H1 (cell line): ENCODE measurements at regions not wholly inside any gene's neighbourhood (a gene's known extent, or its start where the extent isn't known, plus 50 kb on each side); places are given as distances from the start of the nearest gene placed in this dataset.

Source experiments
- CTCF ChIA-PET: fragments of 300-600 bp; sonication (Branson Sonifier 250); formaldehyde crosslinking; loops from one replicate; lab custom pipeline; 2021; ENCODE audit not compliant: partially characterized antibody; lab: Charles Lee
- POLR2A ChIA-PET: fragments of 300-600 bp; sonication (Branson Sonifier 250); formaldehyde crosslinking; loops from one replicate; lab custom pipeline; 2021; ENCODE audit warnings: inconsistent platforms; ENCODE audit not compliant: partially characterized antibody; lab: Charles Lee
- DNase-seq, 2 experiments: peaks; one replicate each; pipeline versions ENCODE4 v3.0.0 to v3.0.0-alpha.2; 2010 to 2022; ENCODE audit warnings: low spot score in 2 of 2, low read depth in 1 of 2, mixed read lengths in 1 of 2
- FAIRE-seq: peaks from 2 replicates; lab custom pipeline; 2011; peaks lifted over from hg19 to GRCh38; lab: Jason Lieb, UNC
- H2AFZ ChIP-seq: 2 replicates; pipeline ENCODE4 v1.8.1; 2012; ENCODE audit warnings: low read length, inconsistent platforms
- H2AK5ac ChIP-seq: 2 replicates; pipeline ENCODE4 v1.6.1; 2013; ENCODE audit warnings: low read depth, low read length
- H2BK120ac ChIP-seq: replicated peaks from 2 replicates; pipeline ENCODE3; 2013; ENCODE audit warnings: low read depth, low read length, inconsistent platforms
- H2BK12ac ChIP-seq: 2 replicates; pipeline ENCODE4 v1.6.1; 2013; ENCODE audit warnings: low read depth, low read length
- H2BK15ac ChIP-seq: 2 replicates; pipeline ENCODE4 v1.6.1; 2013; ENCODE audit warnings: low read length
- H2BK20ac ChIP-seq: 2 replicates; pipeline ENCODE4 v1.6.1; 2013; ENCODE audit warnings: low read length
- H2BK5ac ChIP-seq: 2 replicates; pipeline ENCODE4 v1.6.1; 2013; ENCODE audit warnings: low read depth, low read length
- H3K14ac ChIP-seq: 2 replicates; pipeline ENCODE4 v1.6.1; 2013; ENCODE audit warnings: inconsistent platforms; ENCODE audit not compliant: insufficient read length
- H3K18ac ChIP-seq: 2 replicates; pipeline ENCODE4 v1.6.1; 2013; ENCODE audit warnings: low read length; ENCODE audit errors: extremely low read depth
- H3K23ac ChIP-seq: 2 replicates; pipeline ENCODE4 v1.6.1; 2013; ENCODE audit warnings: inconsistent platforms; ENCODE audit not compliant: insufficient read length
- H3K23me2 ChIP-seq: 2 replicates; pipeline ENCODE4 v1.6.1; 2013; ENCODE audit warnings: low read depth, low read length
- H3K27ac ChIP-seq: 2 replicates; pipeline ENCODE4 v1.6.1; 2011; ENCODE audit warnings: low read depth, low read length, inconsistent platforms
- H3K27me3 ChIP-seq, 4 experiments: replicated peaks in 1 of 4; 1 replicate in 1 of 4; 2 replicates in 3 of 4; pipeline versions ENCODE4 v1.6.1 to v1.8.1; 2011 to 2013; ENCODE audit warnings: low read length in 3 of 4, mild to moderate bottlenecking in 3 of 4, inconsistent platforms in 2 of 4, mixed read lengths in 2 of 4, moderate library complexity in 1 of 4; ENCODE audit not compliant: control insufficient read depth in 3 of 4, insufficient read depth in 3 of 4; ENCODE audit errors: extremely low read depth in 1 of 4
- H3K36me3 ChIP-seq, 4 experiments: 2 replicates each; pipeline versions ENCODE4 v1.6.1 to v1.8.1; 2011 to 2013; ENCODE audit warnings: mild to moderate bottlenecking in 4 of 4, low read length in 3 of 4, moderate library complexity in 2 of 4, control low read depth in 1 of 4, inconsistent platforms in 1 of 4; ENCODE audit not compliant: insufficient read depth in 4 of 4, control insufficient read depth in 2 of 4
- H3K4ac ChIP-seq: replicated peaks from 2 replicates; pipeline ENCODE3; 2013; ENCODE audit warnings: low read length, low read depth, mixed read lengths, inconsistent platforms; ENCODE audit not compliant: insufficient read length
- H3K4me1 ChIP-seq, 4 experiments: replicated peaks in 1 of 4; 1 replicate in 1 of 4; 2 replicates in 3 of 4; pipeline versions ENCODE4 v1.6.1 to v1.8.1; 2011 to 2013; ENCODE audit warnings: low read length in 3 of 4, inconsistent platforms in 2 of 4, mixed read lengths in 1 of 4; ENCODE audit not compliant: insufficient read depth in 4 of 4, control insufficient read depth in 3 of 4
- H3K4me2 ChIP-seq, 2 experiments: 2 replicates each; pipeline versions ENCODE4 v1.6.1 to v1.8.1; 2011 to 2013; ENCODE audit warnings: low read depth in 2 of 2, low read length in 2 of 2, control low read depth in 1 of 2, inconsistent platforms in 1 of 2, mild to moderate bottlenecking in 1 of 2; ENCODE audit not compliant: insufficient read depth in 1 of 2
- H3K4me3 ChIP-seq, 4 experiments: fragments of 200-600, 300-600 bp in 1 of 4; sonication (generic), shearing (Covaris generic), sonication (Bioruptor Twin) in 1 of 4; 2 replicates each; pipeline versions ENCODE4 v1.5.1 to v1.8.1; 2011 to 2016; ENCODE audit warnings: low read length in 4 of 4, low read depth in 3 of 4, control low read depth in 2 of 4, inconsistent platforms in 2 of 4, mild to moderate bottlenecking in 2 of 4, mixed read lengths in 1 of 4, moderate library complexity in 1 of 4; ENCODE audit not compliant: insufficient read depth in 2 of 4; ENCODE audit errors: extremely low read depth in 1 of 4
- H3K56ac ChIP-seq: replicated peaks from 2 replicates; pipeline ENCODE3; 2013; ENCODE audit warnings: low read depth, mild to moderate bottlenecking, mixed read lengths, low read length, inconsistent platforms; ENCODE audit not compliant: insufficient read length
- H3K79me1 ChIP-seq: 2 replicates; pipeline ENCODE4 v1.6.1; 2013; ENCODE audit warnings: low read depth, low read length, control low read depth
- H3K79me2 ChIP-seq, 2 experiments: 2 replicates each; pipeline versions ENCODE4 v1.6.1 to v1.8.1; 2012 to 2013; ENCODE audit warnings: low read length in 2 of 2, mild to moderate bottlenecking in 2 of 2, inconsistent platforms in 1 of 2; ENCODE audit not compliant: insufficient read depth in 2 of 2, control insufficient read depth in 1 of 2
- H3K9ac ChIP-seq, 4 experiments: replicated peaks in 1 of 4; 1 replicate in 1 of 4; 2 replicates in 3 of 4; pipeline versions ENCODE4 v1.6.1 to v1.8.1; 2011 to 2013; ENCODE audit warnings: low read depth in 3 of 4, low read length in 3 of 4, control low read depth in 2 of 4, mild to moderate bottlenecking in 2 of 4, moderate library complexity in 2 of 4, inconsistent platforms in 1 of 4; ENCODE audit errors: extremely low read depth in 1 of 4
- H3K9me3 ChIP-seq, 2 experiments: 2 replicates each; pipeline versions ENCODE4 v1.6.1 to v1.8.1; 2012 to 2013; ENCODE audit warnings: mild to moderate bottlenecking in 2 of 2, moderate library complexity in 2 of 2, control low read depth in 1 of 2, inconsistent platforms in 1 of 2, low read depth in 1 of 2, low read length in 1 of 2, mixed read lengths in 1 of 2; ENCODE audit not compliant: insufficient read depth in 2 of 2
- H4K20me1 ChIP-seq, 2 experiments: replicated peaks in 1 of 2; 2 replicates each; pipeline versions ENCODE3 to v1.8.1; 2011 to 2013; ENCODE audit warnings: inconsistent platforms in 2 of 2, low read length in 2 of 2, mild to moderate bottlenecking in 1 of 2; ENCODE audit not compliant: insufficient read depth in 2 of 2, control insufficient read depth in 1 of 2
- H4K5ac ChIP-seq: 2 replicates; pipeline ENCODE4 v1.6.1; 2013; ENCODE audit warnings: low read length, low read depth, mixed read lengths, inconsistent platforms; ENCODE audit not compliant: insufficient read length
- H4K8ac ChIP-seq: 2 replicates; pipeline ENCODE4 v1.8.0; 2013; ENCODE audit warnings: mild to moderate bottlenecking, moderate library complexity, low read length, inconsistent platforms; ENCODE audit not compliant: insufficient read depth; ENCODE audit errors: extremely low read depth
- H4K91ac ChIP-seq: replicated peaks from 2 replicates; pipeline ENCODE3; 2013; ENCODE audit warnings: low read length, mixed read lengths, inconsistent platforms; ENCODE audit not compliant: insufficient read length
- CBX8 ChIP-seq: fragments of 300-800, 300-1000 bp; sonication (generic); IDR thresholded peaks from 2 replicates; pipeline ENCODE4 v1.7.1; 2016; ENCODE audit warnings: low read depth, low read length, borderline replicate concordance
- FOSL1 ChIP-seq: IDR thresholded peaks from 2 replicates; pipeline ENCODE4 v1.6.1; 2011; ENCODE audit warnings: mild to moderate bottlenecking, low read depth, low read length, moderate library complexity; ENCODE audit not compliant: insufficient read depth
- HDAC6 ChIP-seq: IDR thresholded peaks from one replicate; pipeline ENCODE4 v1.7.1; 2012; ENCODE audit warnings: low read depth, mild to moderate bottlenecking, inconsistent platforms, low read length, moderate library complexity
- RNF2 ChIP-seq: fragments of 200-900, 300-1000 bp; sonication (generic); IDR thresholded peaks from 2 replicates; pipeline ENCODE4 v1.7.1; 2016; ENCODE audit warnings: borderline replicate concordance, low read depth, mild to moderate bottlenecking, antibody characterized with exemption, low read length; ENCODE audit not compliant: poor library complexity, severe bottlenecking; ENCODE audit errors: missing control alignments
- SAP30 ChIP-seq: fragments of 300-600 bp; sonication (generic); IDR thresholded peaks from 2 replicates; pipeline ENCODE4 v1.7.1; 2012; ENCODE audit warnings: low read length, moderate library complexity, mild to moderate bottlenecking, inconsistent platforms; ENCODE audit not compliant: insufficient read depth, insufficient replicate concordance
- SP1 ChIP-seq: IDR thresholded peaks from 2 replicates; pipeline ENCODE4 v1.6.1; 2011; ENCODE audit warnings: low read depth, low read length
- SRF ChIP-seq: IDR thresholded peaks from 2 replicates; pipeline ENCODE4 v1.6.1; 2011; ENCODE audit warnings: mild to moderate bottlenecking, low read depth, low read length, moderate library complexity
- SUZ12 ChIP-seq: fragments of 200-600 bp; sonication (generic); IDR thresholded peaks from 2 replicates; pipeline ENCODE4 v1.6.1; 2012; ENCODE audit warnings: mild to moderate bottlenecking, inconsistent platforms, low read length, moderate library complexity, mixed read lengths
- TCF12 ChIP-seq: IDR thresholded peaks from 2 replicates; pipeline ENCODE4 v1.6.1; 2011; ENCODE audit warnings: low read depth, mild to moderate bottlenecking, low read length
- WGBS, 2 experiments: shearing (Covaris generic) in 1 of 2; methylation state at CpG; one replicate each; pipeline versions ENCODE4 v1.1.6 to v1.1.7; 2013 to 2015; ENCODE audit warnings: low lambda C conversion rate in 2 of 2, mixed read lengths in 2 of 2, inconsistent platforms in 1 of 2, low coverage in 1 of 2, missing lambda C conversion rate in 1 of 2; ENCODE audit not compliant: insufficient replicate concordance in 2 of 2, insufficient coverage in 1 of 2, insufficient read length in 1 of 2; ENCODE audit errors: extremely low coverage in 1 of 2, missing lambda C conversion rate in 1 of 2; 5-methylcytosine and 5-hydroxymethylcytosine counted together

- H3K4me1 ChIP-seq: peaks cover 0 to 4% (median 0%) of the 10 kb centered on the region in 4 experiments; a peak in 3 of 7 replicates
- H3K27me3 ChIP-seq: no peaks in the 10 kb centered on the region
- no peak overlapping the region for H2BK15ac ChIP-seq
- no peak overlapping the region for H4K5ac ChIP-seq
- no peak overlapping the region for H3K4ac ChIP-seq
- FAIRE-seq: no peak
- no peaks in the 10 kb centered on the region for H3K9me3 ChIP-seq
- POLR2A ChIA-PET: no interaction called here
- DNase-seq: no peak
- no peak overlapping the region for H4K91ac ChIP-seq
- no peak overlapping the region for H3K56ac ChIP-seq
- no peaks in the 10 kb centered on the region for H3K23me2 ChIP-seq
- no peak overlapping the region for H2BK5ac ChIP-seq
- TF ChIP-seq CBX8: no peak
- no peak for TF ChIP-seq TCF12
- TF ChIP-seq SUZ12: no peak
- no peak for TF ChIP-seq RNF2
- no peak for TF ChIP-seq SP1
- TF ChIP-seq SAP30: no peak
- TF ChIP-seq HDAC6: no peak
- TF ChIP-seq FOSL1: no peak
- TF ChIP-seq SRF: no peak
- no peak overlapping the region for H3K4me3 ChIP-seq
- H3K9ac ChIP-seq: no peak overlapping the region
- H3K14ac ChIP-seq: no peak overlapping the region
- H2AFZ ChIP-seq: no peak overlapping the region
- no peaks in the 10 kb centered on the region for H4K20me1 ChIP-seq
- no peak overlapping the region for H3K27ac ChIP-seq
- no peaks in the 10 kb centered on the region for H3K79me1 ChIP-seq
- CTCF ChIA-PET: interaction anchor here (1.3 kb wide), 1 partner anchor 15 kb away, joined by 4 read pairs; no protein-coding TSS in a partner anchor
- 70% methylated on average over 1 of the region's 1 CpG; no CpG with 5 or more reads in 1 of the 2 experiments for WGBS, 2 experiments
- H3K23ac ChIP-seq: no peak overlapping the region
- peaks cover 0 to 6% (median 0%) of the 10 kb centered on the region in 4 experiments; a peak in 1 of 8 replicates for H3K36me3 ChIP-seq
- H2AK5ac ChIP-seq: no peak overlapping the region
- H4K8ac ChIP-seq: no peak overlapping the region
- H3K79me2 ChIP-seq: no peaks in the 10 kb centered on the region
- H3K4me2 ChIP-seq: no peak overlapping the region
- no peak overlapping the region for H2BK12ac ChIP-seq
- no peak overlapping the region for H3K18ac ChIP-seq
- no peak overlapping the region for H2BK20ac ChIP-seq
- no peak overlapping the region for H2BK120ac ChIP-seq
Observed at GRCh38 chr1:82790556-82790955, 989.8 kb downstream of the ADGRL2 start.
